Gastroesophageal sphincter (tissue), 3 donors: ENCODE measurements at regions not wholly inside any gene's neighbourhood (a gene's known extent, or its start where the extent isn't known, plus 50 kb on each side); places are given as distances from the start of the nearest gene placed in this dataset.

Experiments
- EP300 ChIP-seq: sonication (generic); formaldehyde crosslinking; IDR thresholded peaks from one replicate; pipeline ENCODE4 v1.6.1; 2017; ENCODE audit warnings: antibody characterized with exemption, mild to moderate bottlenecking
- POLR2A ChIP-seq, 2 donors: fragments of 450-650 bp; IDR thresholded peaks; one replicate each; pipeline ENCODE4 v1.6.1; 2017; ENCODE audit warnings: antibody characterized with exemption in 2 of 2, mild to moderate bottlenecking in 2 of 2, moderate library complexity in 1 of 2
- TF ChIP-seq, protein P1 (sequence below), 4 experiments: fragments of 200-600 bp in 2 of 4; fragments of 450-650 bp in 2 of 4; sonication (generic) in 1 of 4; IDR thresholded peaks; one replicate each; pipeline ENCODE4 v1.5.1; 2017 to 2019; ENCODE audit warnings: antibody characterized with exemption in 4 of 4, mild to moderate bottlenecking in 2 of 4, moderate library complexity in 2 of 4

DNA sequence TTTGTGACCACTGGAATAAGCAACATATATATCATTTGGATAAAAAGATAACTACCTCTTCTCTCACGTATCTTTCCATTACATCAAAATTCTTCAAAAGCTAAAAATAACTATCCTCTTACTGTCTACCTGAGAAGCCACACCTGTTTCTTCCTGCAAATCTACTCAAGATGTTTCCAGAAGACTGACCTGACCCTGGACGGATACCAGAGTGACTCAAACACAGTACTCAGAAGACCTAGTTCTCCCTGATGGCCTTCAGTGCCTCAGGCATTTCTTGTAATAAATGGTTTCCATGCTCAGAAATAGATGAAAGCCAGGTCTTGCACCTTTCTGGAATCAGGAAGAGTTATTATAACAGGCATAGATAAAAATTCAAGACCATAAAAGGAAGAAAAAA is 245.9 kb upstream of the PIK3R1 start:
- TF ChIP-seq, protein P1, sequence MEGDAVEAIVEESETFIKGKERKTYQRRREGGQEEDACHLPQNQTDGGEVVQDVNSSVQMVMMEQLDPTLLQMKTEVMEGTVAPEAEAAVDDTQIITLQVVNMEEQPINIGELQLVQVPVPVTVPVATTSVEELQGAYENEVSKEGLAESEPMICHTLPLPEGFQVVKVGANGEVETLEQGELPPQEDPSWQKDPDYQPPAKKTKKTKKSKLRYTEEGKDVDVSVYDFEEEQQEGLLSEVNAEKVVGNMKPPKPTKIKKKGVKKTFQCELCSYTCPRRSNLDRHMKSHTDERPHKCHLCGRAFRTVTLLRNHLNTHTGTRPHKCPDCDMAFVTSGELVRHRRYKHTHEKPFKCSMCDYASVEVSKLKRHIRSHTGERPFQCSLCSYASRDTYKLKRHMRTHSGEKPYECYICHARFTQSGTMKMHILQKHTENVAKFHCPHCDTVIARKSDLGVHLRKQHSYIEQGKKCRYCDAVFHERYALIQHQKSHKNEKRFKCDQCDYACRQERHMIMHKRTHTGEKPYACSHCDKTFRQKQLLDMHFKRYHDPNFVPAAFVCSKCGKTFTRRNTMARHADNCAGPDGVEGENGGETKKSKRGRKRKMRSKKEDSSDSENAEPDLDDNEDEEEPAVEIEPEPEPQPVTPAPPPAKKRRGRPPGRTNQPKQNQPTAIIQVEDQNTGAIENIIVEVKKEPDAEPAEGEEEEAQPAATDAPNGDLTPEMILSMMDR (IDR thresholded peaks at IDR 0.05) = no peak
- TF ChIP-seq EP300 (no peak), POLR2A (IDR thresholded peaks at IDR 0.05) (no peak)
